ENCODE measurements at regions not wholly inside any gene's neighbourhood (a gene's known extent, or its start where the extent isn't known, plus 50 kb on each side); places are given as distances from the start of the nearest gene placed in this dataset.

GRCh38 chr19:28509079-28509895 lies 703.7 kb downstream of the UQCRFS1 start:
- no peak overlapping the region for H3K14ac ChIP-seq (ENCODE audit: insufficient read depth, low read length)
- H3K27me3 ChIP-seq (ENCODE audit: insufficient read depth, low read length), result no peaks in the 10 kb centered on the region
- WGBS (ENCODE audit: extremely low coverage, insufficient read length, low lambda C conversion rate), result no CpG with 5 or more reads among the region's 15 CpGs
- H3K27ac ChIP-seq (ENCODE audit: insufficient read length, low read depth, low read length), result no peak overlapping the region
- H2BK20ac ChIP-seq (ENCODE audit: low read depth, low read length, poor library complexity, severe bottlenecking), result no peak overlapping the region
- H3K9me3 ChIP-seq (ENCODE audit: control insufficient read depth, low read depth, low read length), result no peaks in the 10 kb centered on the region
- H2AFZ ChIP-seq (ENCODE audit: low read length), result no peak overlapping the region
- Mint-ChIP-seq H3K4me3 (no peak overlapping the region), H3K4me1 (peaks cover 6 to 8% of the 10 kb centered on the region in 2 experiments; a peak in 3 of 4 replicates), H3K9me3 (no peaks in the 10 kb centered on the region), H3K36me3 (ENCODE audit: insufficient read depth in 1 of 3, low read depth in 3 of 3) (no peaks in the 10 kb centered on the region), H3K27me3 (ENCODE audit: low read depth) (peaks cover 7% of the 10 kb centered on the region), H3K27ac (no peak overlapping the region; a peak in 1 of 7 replicates)
- H3K4ac ChIP-seq (ENCODE audit: low read depth, low read length), result no peak overlapping the region
- no peak overlapping the region for H3K4me2 ChIP-seq (ENCODE audit: insufficient read depth, insufficient read length, low read length)
- H3K9ac ChIP-seq (ENCODE audit: extremely low read depth, insufficient read length, low read length), result no peak overlapping the region
- no peak overlapping the region for H3K23ac ChIP-seq (ENCODE audit: insufficient read length, low read depth, low read length)
- DNase-seq, result no peak
- no peak overlapping the region for H3T11ph ChIP-seq (ENCODE audit: low read length)
- H4K5ac ChIP-seq (ENCODE audit: insufficient read length, low read depth, low read length), result no peak overlapping the region
- H3K56ac ChIP-seq (ENCODE audit: insufficient read length, low read depth, low read length), result no peak overlapping the region
- H4K20me1 ChIP-seq (ENCODE audit: control insufficient read depth, insufficient read depth, insufficient read length), result no peaks in the 10 kb centered on the region
- no peak overlapping the region for H3K18ac ChIP-seq (ENCODE audit: insufficient read length, low read depth, low read length)
- no peak overlapping the region for H4K8ac ChIP-seq (replicated peaks; ENCODE audit: insufficient read length, low read depth, low read length)
- H2BK15ac ChIP-seq (ENCODE audit: low read depth, low read length), result no peak overlapping the region
- no peak overlapping the region for H2BK5ac ChIP-seq (ENCODE audit: insufficient read length, low read length)
- no peak overlapping the region for H4K91ac ChIP-seq (ENCODE audit: insufficient read length, low read depth, low read length)
- H3K79me2 ChIP-seq (ENCODE audit: insufficient read depth, low read length), result no peaks in the 10 kb centered on the region
- no peaks in the 10 kb centered on the region for H3K23me2 ChIP-seq (ENCODE audit: insufficient read length, low read depth, low read length, poor library complexity, severe bottlenecking)
- TF ChIP-seq, protein P1, sequence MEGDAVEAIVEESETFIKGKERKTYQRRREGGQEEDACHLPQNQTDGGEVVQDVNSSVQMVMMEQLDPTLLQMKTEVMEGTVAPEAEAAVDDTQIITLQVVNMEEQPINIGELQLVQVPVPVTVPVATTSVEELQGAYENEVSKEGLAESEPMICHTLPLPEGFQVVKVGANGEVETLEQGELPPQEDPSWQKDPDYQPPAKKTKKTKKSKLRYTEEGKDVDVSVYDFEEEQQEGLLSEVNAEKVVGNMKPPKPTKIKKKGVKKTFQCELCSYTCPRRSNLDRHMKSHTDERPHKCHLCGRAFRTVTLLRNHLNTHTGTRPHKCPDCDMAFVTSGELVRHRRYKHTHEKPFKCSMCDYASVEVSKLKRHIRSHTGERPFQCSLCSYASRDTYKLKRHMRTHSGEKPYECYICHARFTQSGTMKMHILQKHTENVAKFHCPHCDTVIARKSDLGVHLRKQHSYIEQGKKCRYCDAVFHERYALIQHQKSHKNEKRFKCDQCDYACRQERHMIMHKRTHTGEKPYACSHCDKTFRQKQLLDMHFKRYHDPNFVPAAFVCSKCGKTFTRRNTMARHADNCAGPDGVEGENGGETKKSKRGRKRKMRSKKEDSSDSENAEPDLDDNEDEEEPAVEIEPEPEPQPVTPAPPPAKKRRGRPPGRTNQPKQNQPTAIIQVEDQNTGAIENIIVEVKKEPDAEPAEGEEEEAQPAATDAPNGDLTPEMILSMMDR (conservative IDR thresholded peaks at IDR 0.05), result no peak
- no peaks in the 10 kb centered on the region for H3K4me1 ChIP-seq (ENCODE audit: insufficient read depth, low read length)
- H2BK12ac ChIP-seq (ENCODE audit: insufficient read length, low read depth, low read length), result no peak overlapping the region
- H2BK120ac ChIP-seq (ENCODE audit: low read depth, low read length, poor library complexity, severe bottlenecking), result no peak overlapping the region
- H3K79me1 ChIP-seq (ENCODE audit: insufficient read depth, low read depth, low read length, poor library complexity, severe bottlenecking), result no peaks in the 10 kb centered on the region
- H2AK5ac ChIP-seq (ENCODE audit: insufficient read length, low read length), result no peak overlapping the region
